ENCODE measurements at regions not wholly inside any gene's neighbourhood (a gene's known extent, or its start where the extent isn't known, plus 50 kb on each side); places are given as distances from the start of the nearest gene placed in this dataset.

DNA sequence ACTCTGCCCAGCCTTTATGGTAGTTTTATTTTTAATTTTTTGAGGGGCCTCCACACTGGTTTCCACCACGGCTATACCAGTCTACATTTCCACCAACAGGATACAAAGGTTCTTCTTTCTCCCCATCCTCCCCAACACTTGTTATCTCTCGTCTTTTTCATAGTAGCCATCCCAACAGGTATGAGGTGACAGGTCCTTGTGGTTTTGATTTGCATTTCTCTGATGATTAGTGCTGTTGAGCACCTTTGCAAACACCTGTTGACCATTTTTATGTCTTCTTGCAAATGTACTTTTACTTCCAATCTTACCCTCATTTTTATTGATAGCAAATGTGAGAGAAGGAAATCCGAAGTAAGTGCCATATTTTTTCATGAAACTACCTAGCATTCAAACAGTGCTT lies 195.4 kb upstream of the PREP start:
- DNase-seq, result no peak

DNA sequence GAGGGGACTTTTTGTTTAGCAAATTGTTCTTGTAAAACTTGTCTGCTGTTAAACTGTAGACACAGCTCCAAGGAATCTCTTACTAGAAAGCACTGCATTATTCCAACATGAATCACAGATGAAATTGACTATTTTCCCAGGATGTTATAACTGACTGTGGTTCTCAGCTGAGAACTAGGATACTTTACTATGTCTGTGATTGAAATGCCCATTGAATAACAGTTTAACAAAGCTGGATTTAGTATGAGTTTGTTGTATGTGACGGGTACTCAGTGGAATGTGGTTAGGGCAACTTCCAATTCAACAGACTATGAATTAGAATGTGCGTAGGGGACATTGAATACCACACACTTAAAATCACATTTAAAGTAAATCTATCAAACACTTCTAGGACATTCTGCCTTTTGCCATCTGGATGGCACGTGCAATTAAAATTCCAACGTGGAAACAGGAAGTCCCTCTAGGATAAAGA lies 193.4 kb upstream of the PREP start:
- DNase-seq, result no peak

DNA sequence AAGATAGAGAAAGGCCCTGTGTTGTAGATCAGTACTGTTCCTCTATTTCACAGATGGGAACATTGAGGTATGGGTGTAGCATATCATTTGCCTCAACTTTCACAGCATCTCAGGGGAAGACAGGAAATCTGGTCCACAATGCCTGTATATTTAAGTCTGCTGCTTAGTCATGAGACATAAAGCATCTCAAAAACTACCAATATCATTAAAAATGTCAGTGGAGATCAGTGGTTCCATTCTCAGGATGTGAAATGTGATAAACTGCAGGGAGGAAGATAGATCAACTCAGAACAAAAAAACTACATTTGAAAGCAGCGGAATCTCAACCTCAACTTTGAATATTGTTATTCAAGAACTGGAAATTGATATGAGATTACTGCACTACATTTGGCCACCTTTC lies 192.9 kb upstream of the PREP start:
- DNase-seq, result no peak

- DNase-seq, result no peak
Measured at GRCh38 chr6:105594821-105595220, 191.9 kb upstream of the PREP start.

GRCh38 chr6:105593805-105594671 lies 191.2 kb upstream of the PREP start:
- DNase-seq, result no peak

GRCh38 chr6:105593056-105593690 lies 190.3 kb upstream of the PREP start:
- no peak for DNase-seq

DNA sequence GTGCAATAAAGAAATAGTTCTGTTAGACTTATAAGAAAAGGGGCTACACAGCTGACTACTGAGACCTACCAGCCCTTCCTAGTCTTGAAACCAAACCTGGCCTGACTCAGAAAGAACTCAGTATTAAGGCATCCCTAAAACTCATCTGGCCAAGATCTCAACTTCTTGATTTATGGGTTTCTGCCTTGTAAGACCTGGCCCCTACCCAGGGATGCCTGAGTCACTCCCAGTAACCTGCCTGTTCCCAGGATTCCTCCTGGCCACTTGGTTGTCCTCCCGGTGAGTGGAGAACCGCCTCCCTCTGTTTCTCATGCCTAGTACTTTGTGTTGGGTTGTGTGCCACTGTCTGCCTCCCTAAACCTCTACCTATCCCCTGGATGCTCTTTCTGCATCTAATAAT lies 189.4 kb upstream of the PREP start:
- DNase-seq, result no peak

GRCh38 chr6:105591053-105591452 lies 188.2 kb upstream of the PREP start:
- no peak for DNase-seq

DNA sequence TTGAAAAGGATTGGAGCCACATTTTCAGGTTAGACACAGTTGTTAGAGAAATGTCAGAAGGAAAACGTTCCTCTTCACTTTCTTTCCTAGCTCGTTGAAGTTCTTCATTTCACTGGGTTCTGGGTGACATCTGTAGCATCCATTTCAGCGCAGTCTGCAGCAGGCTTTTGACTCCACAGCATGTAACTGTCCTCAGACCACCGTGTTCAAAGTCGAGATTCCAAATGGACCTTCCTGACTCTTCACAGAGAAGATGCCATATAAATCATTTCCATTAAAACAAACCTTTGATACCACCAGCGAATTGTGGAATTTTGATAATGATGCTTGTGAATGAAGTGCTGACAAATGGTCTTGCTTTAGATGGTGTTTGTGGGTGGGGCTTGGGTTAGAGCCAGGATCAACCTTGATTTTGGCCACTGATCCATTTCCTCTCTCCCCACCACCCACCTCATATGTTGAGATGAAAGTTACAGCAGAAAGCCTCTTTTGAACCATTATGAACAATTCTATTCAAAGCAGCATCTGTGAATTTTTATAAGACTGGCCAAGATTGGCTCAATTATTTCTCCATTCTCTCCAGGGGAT lies 185.3 kb upstream of the PREP start:
- no peak for DNase-seq

DNA sequence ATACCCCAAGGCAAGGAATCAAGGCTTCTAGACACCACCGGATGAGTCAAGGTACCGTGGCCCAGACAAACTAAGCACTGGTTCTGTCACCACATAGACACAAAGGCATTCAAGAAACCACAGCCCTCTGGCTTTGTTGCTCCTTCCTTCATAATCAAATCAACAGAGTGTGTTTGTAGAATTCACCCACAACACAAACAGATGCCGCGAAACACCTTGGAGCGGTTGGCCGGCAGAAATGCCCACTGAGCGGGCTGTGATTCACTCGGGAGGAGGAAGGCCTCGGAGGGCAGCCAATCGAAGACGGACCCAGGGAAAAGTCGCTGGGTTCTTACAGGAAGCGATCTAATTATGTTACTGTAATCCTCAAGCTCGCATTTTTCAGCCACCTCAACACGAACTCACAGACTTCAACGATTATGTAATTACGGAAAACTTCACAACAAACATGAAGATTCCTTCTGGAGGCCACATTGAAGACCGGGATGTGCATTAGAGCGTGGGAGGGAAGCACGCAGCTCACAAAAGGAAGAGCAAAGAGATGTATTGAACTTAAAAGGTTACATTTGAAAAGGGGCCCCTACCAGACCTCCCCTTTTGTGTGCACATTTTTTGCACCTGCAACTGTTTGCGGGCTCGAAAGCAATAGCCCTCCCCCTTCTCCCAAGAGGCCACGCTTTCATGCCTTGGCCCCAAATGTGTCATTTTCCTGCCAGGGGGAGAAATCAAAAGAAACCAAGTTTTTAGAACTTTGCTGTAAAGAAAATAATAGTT lies 184.7 kb upstream of the PREP start:
- DNase-seq, result no peak

- DNase-seq, result no peak
Measured at GRCh38 chr6:105578179-105578707, 175.4 kb upstream of the PREP start.

- DNase-seq, result no peak
Measured at GRCh38 chr6:105573556-105573955, 170.7 kb upstream of the PREP start.

- DNase-seq, result no peak
Measured at GRCh38 chr6:105573138-105573537, 170.3 kb upstream of the PREP start.

DNA sequence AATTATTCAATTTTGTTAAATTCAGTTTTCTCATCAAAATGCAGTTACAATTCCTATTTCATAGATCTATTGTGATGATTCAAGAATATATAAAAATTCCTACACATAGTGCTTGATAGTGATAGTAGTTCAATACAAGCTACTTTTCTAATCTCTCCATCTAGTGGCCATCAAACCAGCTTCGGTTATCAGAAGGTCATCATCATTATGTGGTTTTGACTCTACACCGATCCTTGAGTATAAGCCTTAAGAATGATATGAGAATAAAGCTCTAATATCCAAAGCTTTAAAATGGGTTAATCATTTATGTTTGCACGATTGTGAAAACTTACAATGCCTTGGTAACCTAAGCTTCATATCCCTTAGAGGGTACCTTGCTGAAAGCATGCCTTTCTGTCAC lies 167.5 kb upstream of the PREP start:
- DNase-seq, result no peak

DNA sequence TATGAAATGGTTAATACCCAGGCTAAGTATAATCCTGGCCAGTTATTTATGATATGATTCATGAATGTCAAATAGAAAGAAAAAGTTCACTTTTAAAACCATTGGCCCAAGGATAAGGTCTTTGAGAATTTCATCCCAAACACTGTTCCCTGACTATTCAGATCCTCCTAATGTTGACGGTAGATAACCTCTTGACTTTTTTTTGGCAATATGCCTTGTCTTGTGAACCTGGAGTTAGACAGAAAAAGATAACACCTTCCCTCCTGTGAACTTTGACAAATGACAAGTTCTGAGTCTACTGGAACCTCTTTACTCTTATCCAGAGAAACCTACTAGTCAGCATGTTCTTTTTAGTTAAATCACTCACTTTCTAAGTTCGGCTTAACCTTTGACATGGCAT lies 166.8 kb upstream of the PREP start:
- DNase-seq, result no peak

GRCh38 chr6:105568751-105569150 lies 165.9 kb upstream of the PREP start:
- DNase-seq, result no peak

DNA sequence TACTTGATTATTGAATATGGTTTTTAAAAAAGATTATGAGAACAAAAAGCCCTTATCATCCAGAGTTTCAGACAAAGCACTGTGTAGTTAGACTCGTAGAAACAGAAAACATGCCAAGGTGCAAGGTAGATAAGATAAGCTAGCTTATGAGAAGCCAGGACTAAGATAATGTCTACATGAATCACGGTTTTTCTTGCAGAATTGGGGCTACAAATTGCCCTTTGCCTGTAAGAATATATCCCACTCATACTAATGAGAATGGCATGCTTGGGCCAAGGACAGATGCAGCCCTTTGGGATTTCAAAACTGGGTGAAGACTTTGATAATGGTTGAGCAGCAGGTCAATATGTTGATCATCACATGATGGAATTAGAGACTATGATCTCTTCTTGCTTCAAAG lies 165.3 kb upstream of the PREP start:
- DNase-seq, result no peak

DNA sequence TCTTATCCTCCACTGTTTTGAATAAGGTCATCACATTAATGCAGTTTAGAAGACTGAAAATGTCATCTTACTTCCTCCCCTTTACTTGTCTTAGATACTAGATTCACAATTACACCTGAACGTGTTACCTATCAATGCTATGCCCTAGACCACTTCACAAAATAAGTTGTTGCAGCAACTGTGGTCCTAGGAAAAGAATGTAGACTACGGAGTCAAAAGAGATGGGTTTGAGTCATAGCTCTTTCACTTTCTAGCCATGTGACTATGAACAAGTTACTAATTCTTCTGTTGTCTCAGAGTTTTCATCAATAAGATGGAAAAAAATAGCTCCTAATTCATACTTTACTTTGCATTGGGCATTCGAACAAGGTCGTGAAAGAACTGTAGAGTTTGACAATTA lies 164.3 kb upstream of the PREP start:
- DNase-seq, result no peak

DNA sequence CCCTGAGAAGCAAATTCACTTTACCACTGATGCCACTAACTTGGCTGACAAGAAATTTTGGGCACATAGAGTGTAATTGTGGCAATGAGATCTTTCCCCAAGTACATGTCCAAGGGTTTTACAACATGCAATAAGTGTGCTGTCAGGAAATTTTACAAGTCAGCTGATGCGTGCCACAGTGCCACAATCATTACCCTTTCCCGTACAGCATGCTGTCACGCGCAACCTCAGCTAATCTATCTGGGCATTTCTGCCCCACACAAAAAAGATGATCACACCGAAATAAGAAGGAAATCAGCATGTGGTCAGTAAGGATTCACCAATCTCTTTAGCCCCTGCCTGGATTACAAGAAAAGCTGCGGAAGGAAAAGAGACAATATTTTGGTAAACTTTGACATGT lies 163.6 kb upstream of the PREP start:
- DNase-seq, result no peak

DNA sequence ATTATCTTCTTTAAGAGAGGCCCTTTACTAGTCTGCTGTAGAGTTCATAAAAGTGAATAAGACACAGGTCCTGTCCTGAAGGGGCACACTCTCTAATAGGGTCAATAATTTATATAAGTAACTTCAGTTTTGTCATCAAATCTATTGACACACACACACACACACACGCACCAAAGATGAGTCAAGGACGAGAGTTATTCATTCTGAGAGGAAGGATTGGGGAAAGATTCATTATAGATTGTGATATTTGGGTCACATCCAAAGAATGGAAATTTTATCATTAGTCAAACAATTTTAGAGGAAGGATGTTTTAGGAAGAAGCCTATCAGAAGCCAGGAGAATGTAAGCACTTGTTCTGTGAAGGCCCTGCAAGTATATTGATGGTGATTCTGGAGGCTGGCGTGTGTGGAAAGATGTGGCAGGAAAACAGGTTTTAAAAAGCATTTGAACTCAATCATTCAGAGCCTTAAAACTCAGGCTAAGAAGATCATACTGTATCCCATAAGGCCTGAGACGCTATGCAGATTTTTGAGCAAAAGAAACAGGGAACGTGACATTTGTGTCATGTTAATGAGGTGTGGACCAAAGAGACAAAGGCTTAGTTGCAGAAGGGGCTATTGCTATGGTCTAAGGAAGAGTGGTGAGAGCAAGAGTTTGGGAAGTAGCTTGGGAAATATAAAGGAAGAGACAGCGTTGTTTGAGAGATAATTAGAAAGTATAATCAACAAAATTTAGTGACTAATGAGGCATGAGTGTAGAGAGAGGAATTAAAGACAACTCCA lies 161.4 kb upstream of the PREP start:
- DNase-seq, result no peak

- no peak for DNase-seq
Measured at GRCh38 chr6:105562027-105562426, 159.1 kb upstream of the PREP start.

DNA sequence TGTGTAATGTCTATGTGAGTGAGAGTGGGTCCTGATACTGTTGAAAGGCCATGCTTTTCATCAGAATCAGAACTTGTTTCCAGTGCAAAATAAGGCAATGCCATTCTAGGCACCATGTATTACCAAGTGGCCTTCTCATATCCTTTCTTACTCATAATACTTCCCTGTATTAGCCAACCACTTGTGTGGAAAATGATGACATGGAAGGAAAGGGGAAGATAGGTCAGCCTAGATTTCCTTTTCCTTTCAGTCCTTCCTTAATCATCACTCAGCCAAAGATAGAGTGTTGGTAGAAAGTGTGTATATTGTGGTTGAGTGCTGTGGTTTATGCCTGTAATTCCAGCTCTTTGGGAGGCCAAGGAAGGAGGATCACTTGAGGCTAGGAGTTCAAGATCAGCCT lies 158.6 kb upstream of the PREP start:
- no peak for DNase-seq

Data from NCI-H774 (cell line).